Activated T-cell treated with anti-CD3 and anti-CD28 coated beads for 4 hours (primary cell): ENCODE measurements at regions not wholly inside any gene's neighbourhood (a gene's known extent, or its start where the extent isn't known, plus 50 kb on each side); places are given as distances from the start of the nearest gene placed in this dataset.
"Not testable (repeated sequence)": the region's sequence is repeated elsewhere in the genome, so short reads cannot be mapped to it uniquely, and the experiment has no call there.

Experiments
- DNase-seq: peaks from one replicate; pipeline ENCODE4 v3.0.0-alpha.2; 2020

DNA sequence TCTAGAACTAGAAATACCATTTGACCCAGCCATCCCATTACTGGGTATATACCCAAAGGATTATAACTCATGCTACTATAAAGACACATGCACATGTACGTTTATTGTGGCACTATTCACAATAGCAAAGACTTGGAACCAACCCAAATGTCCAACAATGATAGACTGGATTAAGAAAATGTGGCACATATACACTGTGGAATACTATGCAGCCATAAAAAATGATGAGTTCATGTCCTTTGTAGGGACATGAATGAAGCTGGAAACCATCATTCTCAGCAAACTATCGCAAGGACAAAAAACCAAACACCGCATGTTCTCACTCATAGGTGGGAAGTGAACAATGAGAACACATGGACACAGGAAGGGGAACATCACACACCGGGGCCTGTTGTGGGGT lies 231.5 kb downstream of the GATA3 start:
- DNase-seq, result not testable (repeated sequence)

DNA sequence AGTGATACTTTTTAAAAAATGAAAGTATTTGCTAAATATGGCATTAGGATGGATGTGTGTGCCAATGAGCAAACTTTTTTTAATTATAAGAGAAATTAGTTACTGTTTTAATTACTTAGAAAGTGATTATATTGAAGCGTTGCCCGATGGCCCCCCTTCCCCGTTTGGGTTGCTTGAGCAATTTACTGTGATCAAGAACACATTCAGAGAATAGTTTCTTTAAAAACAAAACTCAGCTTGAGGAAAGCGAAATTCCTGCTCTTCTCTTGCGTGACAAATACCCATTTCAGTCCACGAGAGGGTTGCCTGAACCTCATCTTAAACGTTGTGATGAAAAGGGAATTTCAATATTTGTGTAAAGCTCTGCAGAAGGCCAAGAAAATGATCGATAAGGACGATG lies 234.1 kb downstream of the GATA3 start:
- no peak for DNase-seq

DNA sequence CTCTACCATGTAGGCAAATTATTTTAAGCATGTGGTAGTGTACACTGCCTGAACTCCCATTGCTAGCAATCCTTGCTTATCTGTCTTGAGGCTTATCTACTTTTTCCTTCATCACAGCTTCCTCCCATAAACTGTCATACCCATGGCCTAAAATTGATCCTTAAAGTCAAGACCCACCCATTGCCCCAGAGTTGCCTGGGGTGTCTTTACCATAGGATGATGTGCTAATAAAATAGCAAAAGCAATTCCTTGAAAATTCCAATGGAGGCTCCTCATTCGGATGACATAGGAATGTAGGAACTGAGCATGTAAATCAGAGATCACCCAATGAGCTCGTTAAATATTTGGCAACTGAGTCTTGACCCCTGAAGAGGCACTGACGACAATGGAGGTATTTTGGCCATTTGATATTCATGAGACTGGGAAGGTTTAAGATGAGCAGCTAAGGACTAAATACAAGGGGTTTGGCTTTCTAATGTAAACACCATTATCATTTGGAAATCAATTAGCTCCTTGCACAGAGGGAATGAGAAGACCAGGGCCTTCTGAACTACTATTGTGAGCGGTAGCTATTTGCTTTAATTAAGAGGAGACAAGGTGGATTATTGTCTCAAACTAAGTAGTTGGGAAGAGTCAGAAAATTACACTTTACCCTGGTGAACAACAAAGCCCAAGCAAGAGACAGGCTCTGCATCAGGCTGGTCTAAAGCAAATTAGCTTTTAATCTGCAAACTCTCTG lies 234.9 kb downstream of the GATA3 start:
- DNase-seq, result no peak

DNA sequence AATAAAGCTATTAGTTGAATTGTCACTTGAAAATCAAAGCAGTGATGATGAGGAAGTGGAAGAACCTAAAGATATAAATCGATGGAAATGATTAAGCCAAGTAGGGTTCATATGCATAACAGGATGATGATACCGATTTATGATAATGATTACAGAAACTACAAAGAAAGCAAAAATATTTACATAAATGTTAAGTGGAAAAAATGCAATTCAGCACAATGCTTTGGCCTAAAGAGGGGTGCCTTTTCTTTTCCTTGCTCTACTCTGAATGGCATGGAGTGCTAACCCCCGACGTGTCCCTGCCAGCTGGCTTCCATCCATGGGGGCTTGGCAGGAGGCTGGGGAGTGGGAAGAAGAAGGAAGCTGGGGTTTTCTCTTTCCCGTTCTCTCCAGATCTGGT lies 240.3 kb downstream of the GATA3 start:
- DNase-seq, result no peak

DNA sequence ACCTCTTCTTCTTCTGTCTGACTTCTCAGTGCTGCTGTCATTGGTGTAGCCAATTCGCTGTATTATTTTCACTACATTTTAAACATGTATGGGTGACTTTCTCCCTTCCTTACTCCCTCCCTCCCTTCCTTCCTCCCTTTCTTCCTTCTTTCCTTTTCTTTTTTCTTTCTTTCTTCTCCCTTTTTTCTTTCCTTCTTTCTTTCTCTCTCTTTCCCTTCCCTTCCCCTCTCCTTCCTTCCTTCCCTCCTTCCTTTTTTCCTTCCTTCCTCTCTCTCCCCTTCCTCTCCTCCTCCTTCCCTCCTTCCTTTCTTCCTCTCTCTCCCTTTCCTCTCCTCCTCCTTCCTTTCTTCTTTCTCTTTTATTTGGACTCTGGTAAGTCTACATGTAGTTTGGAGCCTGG lies 240.8 kb downstream of the GATA3 start:
- no peak for DNase-seq

DNA sequence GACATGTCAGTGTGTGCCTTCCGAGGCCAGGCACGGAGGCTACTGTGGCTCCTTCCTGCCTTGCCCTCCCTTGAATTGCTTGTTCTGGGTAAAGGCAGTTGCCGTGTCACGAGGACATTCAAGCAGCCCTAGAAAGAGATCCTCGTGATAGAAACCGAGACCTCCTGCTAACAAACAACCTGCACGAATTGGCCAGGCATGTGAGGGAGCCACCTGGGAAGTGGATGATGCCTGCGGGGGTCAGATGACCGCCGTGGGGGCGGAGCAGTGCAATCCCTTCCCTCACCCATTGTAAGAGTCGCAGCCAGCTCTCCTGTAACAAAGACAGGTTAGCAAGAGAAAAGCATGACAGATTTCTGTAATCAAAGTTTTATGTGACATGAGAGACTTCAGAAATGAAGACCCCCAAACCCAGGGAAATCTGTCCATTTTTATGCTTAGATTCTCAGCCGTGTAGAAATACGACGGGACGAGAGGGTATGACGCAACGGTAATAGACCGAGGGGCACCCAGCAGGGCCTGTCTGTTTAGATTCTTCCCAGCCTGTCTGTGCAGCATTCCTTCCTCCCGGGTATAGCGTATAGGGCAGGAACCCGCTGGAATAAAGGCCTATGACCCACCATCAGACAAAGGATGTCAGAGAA lies 241.7 kb downstream of the GATA3 start:
- DNase-seq, result no peak

DNA sequence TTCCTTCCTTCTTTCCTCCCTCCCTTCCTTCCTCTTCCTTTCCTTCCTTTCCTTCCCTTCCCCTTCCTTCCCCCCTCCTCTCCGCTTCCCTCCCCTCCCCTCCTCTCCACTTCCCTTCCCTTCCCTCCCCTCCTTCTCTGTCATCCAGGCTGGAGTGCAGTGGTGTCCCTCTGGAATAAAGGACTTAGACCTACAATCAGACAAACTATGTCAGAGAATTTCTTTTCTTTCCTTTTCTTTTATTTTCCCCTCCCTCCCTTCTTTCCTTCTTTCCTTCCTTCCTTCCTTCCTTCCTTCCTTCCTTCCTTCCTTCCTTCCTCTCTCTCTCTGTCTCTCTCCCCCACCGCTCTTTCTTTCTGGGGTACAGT lies 242.2 kb downstream of the GATA3 start:
- DNase-seq, result no peak

DNA sequence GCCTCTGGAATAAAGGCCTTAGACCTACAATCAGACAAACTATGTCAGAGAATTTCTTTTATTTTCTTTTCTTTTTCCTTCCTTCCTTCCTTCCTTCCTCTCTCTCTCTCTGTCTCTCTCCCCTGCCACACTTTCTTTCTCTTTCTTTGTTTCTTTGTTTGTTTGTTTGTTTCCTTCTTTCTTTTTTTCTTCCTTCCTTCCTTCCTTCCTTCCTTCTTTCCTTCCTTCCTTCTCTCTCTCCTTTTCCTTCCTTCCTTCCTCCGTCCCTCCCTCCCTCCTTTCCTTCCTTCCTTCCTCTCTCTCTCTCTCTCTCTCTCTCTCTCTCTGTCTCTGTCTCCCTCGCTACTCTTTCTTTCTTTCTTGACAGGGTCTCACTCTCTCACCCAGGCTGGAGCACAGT lies 242.6 kb downstream of the GATA3 start:
- DNase-seq, result no peak

DNA sequence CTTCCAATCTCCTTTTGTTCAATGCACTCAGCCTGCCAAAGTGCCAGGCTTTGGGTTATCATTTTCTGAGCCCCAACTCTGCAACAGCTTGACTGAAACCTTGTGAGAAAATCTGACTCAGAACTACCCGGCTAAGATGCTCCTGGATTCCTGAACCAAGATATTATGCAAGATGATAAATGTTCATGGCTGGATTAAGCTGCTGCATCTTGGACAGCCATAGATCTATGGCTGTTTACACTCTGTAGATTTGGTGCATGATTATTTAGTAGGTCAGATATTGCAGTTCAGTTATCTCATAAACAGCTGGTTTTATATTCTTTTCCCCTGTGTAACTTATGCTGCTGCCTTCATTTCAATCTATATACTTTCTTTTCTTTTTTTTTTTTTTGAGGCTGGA lies 243.5 kb downstream of the GATA3 start:
- DNase-seq, result no peak

DNA sequence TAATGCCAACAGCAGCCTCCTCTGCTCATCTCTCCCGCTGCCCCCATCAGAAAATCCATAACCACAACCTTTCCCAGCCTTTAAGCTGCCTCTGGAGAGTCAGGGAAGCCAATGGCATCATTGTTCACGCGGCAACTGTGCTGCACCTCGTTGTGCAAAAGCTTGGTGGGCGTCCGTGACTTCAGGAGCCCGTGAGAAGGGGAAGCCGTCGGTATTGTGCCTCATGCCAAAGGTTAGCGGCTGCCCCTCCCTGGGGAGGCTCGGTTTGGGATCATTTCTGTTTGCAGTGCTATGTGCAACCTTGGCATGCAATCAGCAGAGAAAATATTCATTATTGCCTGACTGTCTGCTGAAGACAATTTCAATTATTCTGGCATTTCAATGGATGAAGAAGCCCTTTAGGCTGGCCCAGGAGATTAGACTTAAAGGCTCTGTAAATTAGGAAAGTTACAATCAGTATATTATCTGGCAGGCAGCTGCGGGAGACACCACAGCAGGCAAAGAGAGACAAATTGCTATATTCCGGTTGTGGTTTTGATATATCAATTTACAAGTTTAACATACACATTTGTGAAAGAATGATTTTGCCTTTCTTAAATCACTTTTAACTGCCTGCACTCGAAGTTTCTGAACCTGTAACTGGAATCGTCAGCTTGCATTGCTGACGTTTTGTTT lies 244.5 kb downstream of the GATA3 start:
- no peak for DNase-seq

DNA sequence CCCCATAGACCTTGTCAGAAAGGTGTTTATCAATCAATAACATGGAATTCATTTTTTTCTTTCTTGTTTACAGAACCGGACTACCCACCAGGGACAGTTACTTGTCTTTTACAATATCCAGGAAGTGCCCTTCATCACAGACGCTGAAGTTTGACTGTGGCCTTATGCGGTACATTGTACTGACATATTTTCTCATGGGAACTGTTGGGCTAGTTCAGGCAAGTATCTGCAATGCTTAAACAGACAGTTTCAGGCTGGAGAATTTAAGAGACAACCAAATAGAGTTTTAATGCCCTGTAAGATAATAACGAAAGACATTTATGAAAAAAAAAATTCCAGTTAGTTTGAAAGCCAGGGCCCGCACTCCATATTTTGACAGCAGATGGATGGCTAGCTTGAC lies 246.4 kb downstream of the GATA3 start:
- DNase-seq, result no peak

DNA sequence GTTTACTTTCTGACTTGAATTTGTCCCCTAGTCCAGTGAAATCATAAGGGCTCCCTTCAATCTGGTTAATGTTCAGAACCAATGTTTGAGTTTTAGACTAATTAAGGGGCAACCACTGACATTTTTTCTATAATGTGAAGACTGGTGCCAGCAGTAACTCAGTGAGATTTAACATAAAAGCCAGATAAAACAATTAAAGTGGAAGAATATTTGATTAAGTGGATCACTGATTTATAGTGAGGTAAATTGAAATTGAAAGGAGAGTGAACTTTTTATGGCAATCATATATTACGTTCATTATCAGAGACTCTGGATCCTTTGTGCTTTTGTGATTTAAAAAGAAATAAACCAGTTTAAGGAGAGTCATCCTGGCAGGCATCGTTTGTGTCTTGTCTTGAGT lies 246.8 kb downstream of the GATA3 start:
- DNase-seq, result no peak

DNA sequence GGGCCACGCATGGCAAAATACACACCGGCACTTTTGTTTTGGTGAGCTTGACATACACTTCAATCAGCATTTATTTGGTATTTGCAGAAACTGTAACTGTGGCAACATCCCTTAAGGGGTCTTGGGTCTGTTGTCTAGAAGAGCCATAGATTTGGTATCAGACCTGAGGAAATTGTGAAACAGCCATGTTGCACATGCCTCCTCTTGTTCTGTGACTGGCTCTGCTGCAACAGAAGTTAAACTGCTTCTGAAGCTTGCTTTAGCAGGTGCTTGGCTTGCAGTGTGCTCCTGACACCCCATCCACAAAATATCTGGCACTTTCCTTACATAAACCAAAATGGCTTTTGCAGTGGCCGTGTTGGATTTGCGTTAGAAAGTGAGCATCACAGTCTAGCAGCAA lies 247.3 kb downstream of the GATA3 start:
- DNase-seq, result no peak

DNA sequence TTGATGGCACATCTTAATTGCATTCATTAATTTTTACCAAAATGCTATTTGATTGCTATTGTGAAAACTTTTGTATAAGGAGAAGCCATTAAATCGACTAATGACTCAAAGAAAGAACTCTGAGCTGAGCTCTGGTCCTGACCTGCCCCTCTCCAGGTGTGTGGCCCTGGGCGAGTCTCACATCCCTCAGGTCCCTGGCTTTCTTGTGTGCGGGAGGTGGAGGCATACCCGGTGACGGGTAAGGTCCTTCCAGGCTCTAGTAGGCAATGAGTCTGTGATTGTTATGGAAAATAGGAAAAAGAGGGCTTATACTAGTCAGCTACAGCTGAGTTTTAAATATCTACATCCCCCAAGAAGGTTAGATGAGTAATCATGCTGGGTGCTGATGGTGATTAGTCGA lies 248.1 kb downstream of the GATA3 start:
- no peak for DNase-seq

DNA sequence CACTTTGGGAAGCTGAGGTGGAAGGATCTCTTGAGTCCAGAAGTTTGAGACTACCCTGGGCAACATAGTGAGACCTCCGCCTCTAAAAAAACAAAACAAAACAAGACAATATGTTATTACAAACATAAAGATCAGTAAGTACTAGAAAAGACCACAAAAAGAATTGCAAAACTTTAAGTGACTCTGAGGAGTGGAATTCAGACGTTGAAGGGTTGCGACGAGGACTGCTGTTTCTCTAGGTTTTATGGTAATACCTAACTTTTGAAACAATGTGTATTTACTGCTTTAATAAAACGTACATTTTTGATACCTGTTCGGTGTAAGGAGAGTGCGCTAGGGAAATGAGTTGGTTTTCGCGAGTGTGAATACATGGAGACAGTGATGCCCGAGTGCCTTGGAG lies 250.4 kb downstream of the GATA3 start:
- DNase-seq, result no peak

DNA sequence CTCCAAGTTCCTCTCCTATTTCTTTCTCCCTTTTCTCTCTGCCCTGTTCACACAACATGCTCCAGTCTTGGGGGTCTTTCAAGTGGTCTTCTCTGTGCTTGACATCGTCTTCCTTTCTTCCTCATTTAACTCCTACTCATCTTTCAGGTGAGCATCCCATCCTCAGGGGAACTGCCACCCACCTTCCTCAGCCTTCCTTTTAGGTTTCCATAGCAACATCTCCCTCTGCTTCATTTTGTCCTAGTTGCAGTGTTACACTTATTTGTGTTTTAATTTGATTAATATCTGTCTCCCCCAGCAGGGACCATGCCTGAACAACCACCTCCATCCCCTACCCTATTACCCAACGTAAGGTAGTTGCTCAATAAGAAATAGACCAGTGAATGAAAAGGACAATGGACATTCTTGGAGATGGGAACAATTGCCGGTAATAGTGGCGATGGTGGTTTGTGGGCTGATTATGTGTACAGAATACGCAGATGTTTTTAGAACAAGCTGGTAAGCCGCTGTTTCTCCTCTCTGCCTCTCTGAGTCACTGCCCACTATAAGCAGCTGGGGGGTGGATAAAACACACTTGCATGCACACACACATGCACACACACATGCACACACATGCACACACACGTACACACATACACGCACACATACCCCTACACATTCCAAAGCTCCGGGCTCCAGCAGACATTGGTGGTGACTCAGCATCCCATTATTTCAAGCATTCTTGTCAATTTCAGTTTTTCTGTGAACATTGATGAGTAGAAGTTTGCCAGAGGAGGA lies 251.6 kb downstream of the GATA3 start:
- DNase-seq, result no peak

DNA sequence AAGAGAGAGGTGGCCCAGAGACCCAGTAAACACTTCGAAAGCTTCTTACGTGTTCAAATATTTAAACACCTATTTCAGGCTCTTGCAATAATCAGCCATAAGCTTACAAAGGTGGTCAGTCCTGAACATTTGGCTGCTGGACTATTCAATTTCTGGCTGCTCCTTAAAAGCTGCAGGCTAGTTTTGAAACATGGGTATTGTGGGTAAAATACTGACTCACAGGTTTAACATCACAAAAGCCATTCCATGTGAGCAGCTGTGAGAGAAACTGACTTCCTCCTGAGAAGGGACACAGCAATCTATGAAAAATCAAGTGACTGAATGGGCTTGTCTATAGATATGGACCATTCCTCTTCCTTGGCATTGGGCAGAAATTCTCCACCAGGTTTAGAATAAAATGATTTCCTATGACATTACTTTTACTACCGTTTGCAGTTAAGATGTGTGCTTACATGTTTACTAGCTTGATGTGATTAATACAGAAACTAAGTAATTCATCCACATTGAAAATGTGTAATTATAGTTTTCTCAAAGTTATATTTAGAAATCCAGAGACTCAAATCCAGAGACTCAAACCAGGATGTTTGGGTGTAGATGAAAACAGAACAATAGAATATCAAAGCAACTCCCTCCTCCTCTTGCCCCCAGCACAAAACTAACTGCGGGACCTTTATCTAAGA lies 252.3 kb downstream of the GATA3 start:
- no peak for DNase-seq

DNA sequence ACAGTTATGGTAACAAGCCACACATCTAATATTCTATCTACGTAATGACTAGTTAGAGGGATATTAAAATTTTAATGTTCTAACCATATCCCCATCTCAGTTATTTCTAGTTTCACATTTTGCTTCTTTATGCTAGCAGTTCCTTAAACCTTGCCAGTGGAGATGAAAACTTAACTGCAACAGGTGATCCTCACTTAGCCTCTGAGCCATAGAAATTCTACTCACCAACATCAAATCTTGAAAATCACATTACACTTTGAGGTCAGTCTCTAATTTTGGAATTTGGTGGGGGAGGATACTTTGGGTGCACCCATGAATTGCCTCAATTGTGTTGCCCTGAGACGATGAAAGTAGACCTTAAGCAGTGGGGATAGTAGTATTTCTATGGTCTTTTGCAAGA lies 256.4 kb downstream of the GATA3 start:
- no peak for DNase-seq

DNA sequence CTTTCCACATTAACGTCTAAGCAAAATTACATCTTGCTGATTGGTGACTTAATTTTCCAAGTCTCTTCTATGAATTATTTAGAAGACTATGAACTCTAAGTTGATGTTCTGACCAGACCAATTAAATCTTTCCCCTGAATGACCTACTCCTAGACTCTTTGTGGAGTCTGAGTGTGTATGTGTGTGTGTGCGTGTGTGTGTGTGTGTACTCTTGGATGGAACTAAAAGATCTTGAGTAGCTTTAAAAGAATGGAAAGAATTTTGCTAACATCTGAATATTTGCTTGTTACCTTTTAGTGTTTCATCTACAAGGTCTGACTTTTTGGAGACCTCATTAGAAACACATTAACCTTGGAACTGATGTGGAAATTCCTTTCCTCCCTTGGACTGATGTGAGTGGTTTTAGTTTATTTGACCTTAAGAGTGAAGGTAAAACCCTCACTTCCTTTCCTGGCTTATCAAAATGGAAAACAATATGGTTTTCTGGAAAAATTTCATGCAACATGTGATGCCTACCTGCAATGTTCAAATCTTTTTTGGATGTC lies 257.1 kb downstream of the GATA3 start:
- DNase-seq, result no peak

DNA sequence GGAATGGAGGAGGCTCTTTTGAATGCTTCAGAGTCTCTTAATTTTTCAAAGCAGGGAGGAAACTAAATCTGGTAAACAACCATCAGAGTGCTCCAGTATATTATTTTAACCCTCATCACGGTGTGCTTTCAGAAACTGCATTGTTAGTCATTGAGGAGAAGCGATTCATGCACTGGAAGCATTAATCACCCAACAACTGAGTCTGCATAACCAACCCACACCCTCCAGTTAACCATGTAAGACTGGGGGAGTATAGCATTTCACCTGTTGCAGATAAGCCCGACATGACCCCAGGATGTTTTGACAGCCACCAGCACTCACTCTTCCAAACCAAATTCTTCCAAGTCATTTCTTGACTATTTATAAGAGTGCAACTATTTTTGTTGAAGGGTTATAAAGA lies 257.6 kb downstream of the GATA3 start:
- no peak for DNase-seq

DNA sequence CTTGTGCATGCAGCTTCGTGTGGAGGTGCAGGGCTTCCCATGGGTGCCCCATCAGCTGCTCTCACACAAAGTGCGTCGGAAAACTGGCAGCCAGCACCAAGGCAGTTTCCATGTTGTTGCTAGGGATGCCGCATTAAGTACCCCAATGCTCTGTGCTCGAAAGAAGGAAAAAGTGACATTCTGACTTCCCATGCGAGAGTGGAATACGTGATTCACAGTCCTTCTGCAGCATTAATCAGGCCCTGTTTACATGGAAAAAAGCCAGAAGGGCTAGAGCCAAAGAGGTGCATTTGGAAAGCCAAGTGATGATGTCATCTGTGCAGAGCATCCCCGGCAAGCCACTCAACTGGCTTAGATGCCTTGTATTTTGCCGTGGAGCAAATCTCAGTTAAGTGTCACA lies 258.3 kb downstream of the GATA3 start:
- DNase-seq, result no peak

DNA sequence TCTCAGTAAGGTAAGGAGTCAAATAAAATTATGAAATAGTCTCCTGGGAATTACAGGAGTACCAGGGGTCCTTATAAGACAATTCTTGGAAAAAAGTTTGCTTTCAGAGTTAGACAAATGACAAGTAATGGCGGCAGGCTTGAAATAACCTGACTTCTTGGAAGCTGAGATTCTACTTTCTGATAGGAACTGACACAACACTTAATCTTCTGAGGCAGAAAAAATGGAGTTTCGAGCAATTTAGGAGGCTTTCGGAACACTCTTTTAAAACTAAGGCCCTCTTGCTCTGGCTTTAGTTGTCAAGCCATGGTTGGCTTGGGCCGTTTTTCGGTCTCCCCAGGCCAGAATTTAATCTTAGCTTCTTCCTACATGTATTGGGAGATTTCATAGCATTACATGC lies 260.0 kb downstream of the GATA3 start:
- DNase-seq, result no peak

DNA sequence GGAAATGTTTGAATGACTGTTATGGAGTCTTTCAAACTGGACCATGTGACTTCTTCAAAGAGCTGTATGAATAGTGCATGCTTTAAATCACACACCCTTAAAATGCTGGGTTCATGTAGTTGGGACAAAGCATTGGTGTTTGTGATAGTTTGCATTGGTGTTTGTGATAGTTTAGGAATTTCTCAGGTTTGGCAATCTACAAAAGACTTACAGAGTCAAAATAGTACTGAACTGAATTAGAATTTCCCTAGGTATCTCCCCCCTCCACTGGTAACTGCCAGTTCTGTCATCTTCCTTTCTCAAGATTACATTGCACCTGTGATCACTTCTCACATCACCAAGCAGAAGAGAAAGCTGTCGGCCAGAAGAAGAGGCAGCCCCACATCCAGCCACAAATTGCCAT lies 261.1 kb downstream of the GATA3 start:
- DNase-seq, result no peak
